ENCODE measurements at regions not wholly inside any gene's neighbourhood (a gene's known extent, or its start where the extent isn't known, plus 50 kb on each side); places are given as distances from the start of the nearest gene placed in this dataset.
"Not testable (repeated sequence)": the region's sequence is repeated elsewhere in the genome, so short reads cannot be mapped to it uniquely, and the experiment has no call there.

GRCh38 chr14:40348104-40348503 is 915.9 kb upstream of the FBXO33 start:
- not testable (repeated sequence) for DNase-seq

GRCh38 chr14:40347675-40348074 is 915.4 kb upstream of the FBXO33 start:
- no peak for DNase-seq

- DNase-seq = no peak
Measured at GRCh38 chr14:40346275-40346674, 914.0 kb upstream of the FBXO33 start.

- DNase-seq = no peak
Measured at GRCh38 chr14:40345334-40345733, 913.1 kb upstream of the FBXO33 start.

- DNase-seq = no peak
Measured at GRCh38 chr14:40340708-40341107, 908.5 kb upstream of the FBXO33 start.

- DNase-seq = no peak
Measured at GRCh38 chr14:40336846-40337245, 904.6 kb upstream of the FBXO33 start.

- not testable (repeated sequence) for DNase-seq
Measured at GRCh38 chr14:40326519-40326918, 894.3 kb upstream of the FBXO33 start.

- DNase-seq = no peak
Measured at GRCh38 chr14:40318211-40318719, 886.0 kb upstream of the FBXO33 start.

- DNase-seq = no peak
Measured at GRCh38 chr14:40317690-40318089, 885.5 kb upstream of the FBXO33 start.

GRCh38 chr14:40312296-40312695 is 880.1 kb upstream of the FBXO33 start:
- no peak for DNase-seq

GRCh38 chr14:40309124-40309523 is 876.9 kb upstream of the FBXO33 start:
- no peak for DNase-seq

- DNase-seq = no peak
Measured at GRCh38 chr14:40308240-40308639, 876.0 kb upstream of the FBXO33 start.

- DNase-seq = no peak
Measured at GRCh38 chr14:40296821-40297220, 864.6 kb upstream of the FBXO33 start.

- no peak for DNase-seq
Measured at GRCh38 chr14:40292664-40293063, 860.4 kb upstream of the FBXO33 start.

GRCh38 chr14:40282196-40282595 is 850.0 kb upstream of the FBXO33 start:
- no peak for DNase-seq

- no peak for DNase-seq
Measured at GRCh38 chr14:40280652-40281051, 848.4 kb upstream of the FBXO33 start.

- no peak for DNase-seq
Measured at GRCh38 chr14:40273417-40273816, 841.2 kb upstream of the FBXO33 start.

GRCh38 chr14:40271480-40271879 is 839.2 kb upstream of the FBXO33 start:
- DNase-seq = no peak

- DNase-seq = no peak
Measured at GRCh38 chr14:40269436-40269835, 837.2 kb upstream of the FBXO33 start.

- no peak for DNase-seq
Measured at GRCh38 chr14:40268236-40268635, 836.0 kb upstream of the FBXO33 start.

- no peak for DNase-seq
Measured at GRCh38 chr14:40265096-40265495, 832.9 kb upstream of the FBXO33 start.

GRCh38 chr14:40252817-40253447 is 820.7 kb upstream of the FBXO33 start:
- DNase-seq = no peak

- DNase-seq = no peak
Measured at GRCh38 chr14:40248671-40249070, 816.4 kb upstream of the FBXO33 start.

GRCh38 chr14:40240245-40240859 is 808.1 kb upstream of the FBXO33 start:
- no peak for DNase-seq

GRCh38 chr14:40232302-40232701 is 800.1 kb upstream of the FBXO33 start:
- no peak for DNase-seq

Data from inflammatory macrophage (primary cell).